ENCODE measurements at regions not wholly inside any gene's neighbourhood (a gene's known extent, or its start where the extent isn't known, plus 50 kb on each side); places are given as distances from the start of the nearest gene placed in this dataset.
"Not testable (repeated sequence)": the region's sequence is repeated elsewhere in the genome, so short reads cannot be mapped to it uniquely, and the experiment has no call there.

- no peak for DNase-seq
These were observed 960.0 kb upstream of the CNTN5 start for GRCh38 chr11:98060759-98061158.

- no peak for DNase-seq
These were observed 958.9 kb upstream of the CNTN5 start for GRCh38 chr11:98061858-98062257.

- no peak for DNase-seq
These were observed 958.0 kb upstream of the CNTN5 start for GRCh38 chr11:98062714-98063113.

GRCh38 chr11:98068251-98068650 lies 952.5 kb upstream of the CNTN5 start:
- DNase-seq, result no peak

- not testable (repeated sequence) for DNase-seq
These were observed 951.6 kb upstream of the CNTN5 start for GRCh38 chr11:98069147-98069546.

- no peak for DNase-seq
These were observed 950.9 kb upstream of the CNTN5 start for GRCh38 chr11:98069861-98070260.

- DNase-seq, result no peak
These were observed 929.8 kb upstream of the CNTN5 start for GRCh38 chr11:98090861-98091505.

- DNase-seq, result no peak
These were observed 921.4 kb upstream of the CNTN5 start for GRCh38 chr11:98099371-98099770.

- no peak for DNase-seq
These were observed 920.1 kb upstream of the CNTN5 start for GRCh38 chr11:98100689-98101088.

- DNase-seq, result no peak
These were observed 919.4 kb upstream of the CNTN5 start for GRCh38 chr11:98101329-98101728.

- no peak for DNase-seq
These were observed 916.5 kb upstream of the CNTN5 start for GRCh38 chr11:98104249-98104648.

GRCh38 chr11:98107736-98108135 lies 913.0 kb upstream of the CNTN5 start:
- no peak for DNase-seq

- DNase-seq, result no peak
These were observed 910.7 kb upstream of the CNTN5 start for GRCh38 chr11:98110030-98110429.

GRCh38 chr11:98115873-98116272 lies 904.9 kb upstream of the CNTN5 start:
- no peak for DNase-seq

- DNase-seq, result no peak
These were observed 890.6 kb upstream of the CNTN5 start for GRCh38 chr11:98130117-98130625.

GRCh38 chr11:98136357-98136756 lies 884.4 kb upstream of the CNTN5 start:
- DNase-seq, result no peak

- DNase-seq, result no peak
These were observed 883.3 kb upstream of the CNTN5 start for GRCh38 chr11:98137437-98137836.

- no peak for DNase-seq
These were observed 877.1 kb upstream of the CNTN5 start for GRCh38 chr11:98143661-98144060.

- no peak for DNase-seq
These were observed 867.0 kb upstream of the CNTN5 start for GRCh38 chr11:98153752-98154151.

GRCh38 chr11:98155696-98156095 lies 865.1 kb upstream of the CNTN5 start:
- no peak for DNase-seq

GRCh38 chr11:98177925-98178324 lies 842.8 kb upstream of the CNTN5 start:
- DNase-seq, result no peak

GRCh38 chr11:98180511-98180910 lies 840.2 kb upstream of the CNTN5 start:
- no peak for DNase-seq

- DNase-seq, result no peak
These were observed 839.8 kb upstream of the CNTN5 start for GRCh38 chr11:98180921-98181320.

GRCh38 chr11:98183034-98183433 lies 837.7 kb upstream of the CNTN5 start:
- DNase-seq, result no peak

GRCh38 chr11:98185245-98185644 lies 835.5 kb upstream of the CNTN5 start:
- no peak for DNase-seq
